Liver (tissue), 3 donors: ENCODE measurements at regions not wholly inside any gene's neighbourhood (a gene's known extent, or its start where the extent isn't known, plus 50 kb on each side); places are given as distances from the start of the nearest gene placed in this dataset.

ENCODE experiments used
- CTCF ChIP-seq: fragments of 150-350 bp; IDR thresholded peaks from 2 replicates; pipeline ENCODE4 v1.5.1; 2017; ENCODE audit warnings: improper control_type of control experiment, low read depth, low read length; ENCODE audit not compliant: missing input control
- GABPA ChIP-seq, 2 donors: IDR thresholded peaks in 1 of 2; conservative IDR thresholded peaks in 1 of 2; 2 replicates each; pipeline ENCODE4 v1.6.1; 2016; ENCODE audit warnings: antibody characterized with exemption in 2 of 2, mild to moderate bottlenecking in 1 of 2, moderate library complexity in 1 of 2
- MAX ChIP-seq: IDR thresholded peaks from 2 replicates; pipeline ENCODE4 v1.6.1; 2016; ENCODE audit warnings: antibody characterized with exemption
- REST ChIP-seq: IDR thresholded peaks from 2 replicates; pipeline ENCODE4 v1.6.1; 2016; ENCODE audit warnings: antibody characterized with exemption, mild to moderate bottlenecking
- YY1 ChIP-seq: IDR thresholded peaks from 2 replicates; pipeline ENCODE4 v1.6.1; 2016; ENCODE audit warnings: antibody characterized with exemption, mild to moderate bottlenecking
- donor health status: healthy.
- donor health status: healthy.

- TF ChIP-seq CTCF (no peak), REST (no peak), YY1 (no peak), MAX (no peak), GABPA (IDR thresholded peaks at IDR 0.05 in 1 of 2, conservative IDR thresholded peaks at IDR 0.05 in 1 of 2) (no peak)
These were observed 230.9 kb upstream of the FAT1 start for GRCh38 chr4:186954509-186954908.
